HUES6 (cell line): ENCODE measurements at regions not wholly inside any gene's neighbourhood (a gene's known extent, or its start where the extent isn't known, plus 50 kb on each side); places are given as distances from the start of the nearest gene placed in this dataset.

Experiments
- H3K27ac ChIP-seq: 2 replicates; pipeline ENCODE4 v1.7.0; 2013; ENCODE audit warnings: low read depth, mild to moderate bottlenecking, low read length, inconsistent platforms
- H3K27me3 ChIP-seq: 2 replicates; pipeline ENCODE4 v1.6.1; 2013; ENCODE audit warnings: low read length; ENCODE audit not compliant: control insufficient read depth, insufficient read depth
- H3K36me3 ChIP-seq: 2 replicates; pipeline ENCODE4 v1.6.1; 2013; ENCODE audit warnings: low read length; ENCODE audit not compliant: control insufficient read depth, insufficient read depth
- H3K4me1 ChIP-seq: 2 replicates; pipeline ENCODE4 v1.6.1; 2013; ENCODE audit warnings: low read length; ENCODE audit not compliant: control insufficient read depth, insufficient read depth
- H3K4me3 ChIP-seq: 2 replicates; pipeline ENCODE4 v1.5.1; 2013; ENCODE audit warnings: low read depth, low read length
- H3K9ac ChIP-seq: one replicate; pipeline ENCODE4 v1.6.1; 2013; ENCODE audit warnings: mild to moderate bottlenecking, low read length
- H3K9me3 ChIP-seq: 2 replicates; pipeline ENCODE4 v1.6.1; 2013; ENCODE audit warnings: low read depth, low read length; ENCODE audit not compliant: control insufficient read depth, insufficient read depth

- H3K4me1 ChIP-seq: no peaks in the 10 kb centered on the region
- no peaks in the 10 kb centered on the region for H3K36me3 ChIP-seq
- H3K27ac ChIP-seq: no peak overlapping the region
- no peak overlapping the region for H3K9ac ChIP-seq
- no peak overlapping the region for H3K4me3 ChIP-seq
- H3K9me3 ChIP-seq: peaks cover 2% of the 10 kb centered on the region; the same call in 1 of the 2 replicates
- no peaks in the 10 kb centered on the region for H3K27me3 ChIP-seq
Measured at GRCh38 chr9:82313697-82314096, 325.1 kb downstream of the SPATA31D1 start.

- H3K4me1 ChIP-seq: no peaks in the 10 kb centered on the region
- H3K36me3 ChIP-seq: no peaks in the 10 kb centered on the region
- no peak overlapping the region for H3K4me3 ChIP-seq
- no peak overlapping the region for H3K27ac ChIP-seq
- no peaks in the 10 kb centered on the region for H3K27me3 ChIP-seq
- H3K9me3 ChIP-seq: no peaks in the 10 kb centered on the region
- H3K9ac ChIP-seq: no peak overlapping the region
Measured at GRCh38 chr9:82320566-82320965, 332.0 kb downstream of the SPATA31D1 start.

GRCh38 chr9:82325907-82326306, 337.3 kb downstream of the SPATA31D1 start:
- Histone ChIP-seq H3K36me3 (no peaks in the 10 kb centered on the region), H3K9ac (no peak overlapping the region), H3K27ac (no peak overlapping the region), H3K9me3 (0 out of 2 replicates have a peak, but pooled peaks cover 2% of the 10 kb centered on the region), H3K4me1 (no peaks in the 10 kb centered on the region), H3K4me3 (no peak overlapping the region), H3K27me3 (no peaks in the 10 kb centered on the region)

- Histone ChIP-seq H3K9ac (no peak overlapping the region), H3K4me1 (no peaks in the 10 kb centered on the region), H3K36me3 (no peaks in the 10 kb centered on the region), H3K27me3 (no peaks in the 10 kb centered on the region), H3K9me3 (0 out of 2 replicates have a peak, but pooled peaks cover 2% of the 10 kb centered on the region), H3K27ac (no peak overlapping the region), H3K4me3 (no peak overlapping the region)
Measured at GRCh38 chr9:82327641-82328040, 339.1 kb downstream of the SPATA31D1 start.

- no peaks in the 10 kb centered on the region for H3K36me3 ChIP-seq
- no peak overlapping the region for H3K4me3 ChIP-seq
- H3K9ac ChIP-seq: no peak overlapping the region
- no peaks in the 10 kb centered on the region for H3K27me3 ChIP-seq
- H3K9me3 ChIP-seq: 0 out of 2 replicates have a peak, but pooled peaks cover under 1% of the 10 kb centered on the region
- no peak overlapping the region for H3K27ac ChIP-seq
- no peaks in the 10 kb centered on the region for H3K4me1 ChIP-seq
Measured at GRCh38 chr9:82331079-82331478, 342.5 kb downstream of the SPATA31D1 start.

GRCh38 chr9:82332018-82332773, 343.6 kb downstream of the SPATA31D1 start:
- Histone ChIP-seq H3K27ac (no peak overlapping the region), H3K36me3 (no peaks in the 10 kb centered on the region), H3K27me3 (no peaks in the 10 kb centered on the region), H3K9me3 (no peaks in the 10 kb centered on the region), H3K4me1 (no peaks in the 10 kb centered on the region), H3K9ac (no peak overlapping the region), H3K4me3 (no peak overlapping the region)

- H3K9ac ChIP-seq: no peak overlapping the region
- H3K36me3 ChIP-seq: no peaks in the 10 kb centered on the region
- no peaks in the 10 kb centered on the region for H3K9me3 ChIP-seq
- H3K27ac ChIP-seq: no peak overlapping the region
- H3K4me3 ChIP-seq: no peak overlapping the region
- H3K27me3 ChIP-seq: no peaks in the 10 kb centered on the region
- H3K4me1 ChIP-seq: no peaks in the 10 kb centered on the region
Measured at GRCh38 chr9:82332774-82333152, 344.2 kb downstream of the SPATA31D1 start.

- Histone ChIP-seq H3K27ac (no peak overlapping the region), H3K27me3 (no peaks in the 10 kb centered on the region), H3K9ac (no peak overlapping the region), H3K4me3 (no peak overlapping the region), H3K9me3 (no peaks in the 10 kb centered on the region), H3K36me3 (no peaks in the 10 kb centered on the region), H3K4me1 (no peaks in the 10 kb centered on the region)
Measured at GRCh38 chr9:82333671-82334070, 345.1 kb downstream of the SPATA31D1 start.

- H3K4me1 ChIP-seq: no peaks in the 10 kb centered on the region
- H3K36me3 ChIP-seq: no peaks in the 10 kb centered on the region
- no peaks in the 10 kb centered on the region for H3K9me3 ChIP-seq
- no peak overlapping the region for H3K27ac ChIP-seq
- H3K27me3 ChIP-seq: no peaks in the 10 kb centered on the region
- H3K9ac ChIP-seq: no peak overlapping the region
- no peak overlapping the region for H3K4me3 ChIP-seq
Measured at GRCh38 chr9:82334286-82334685, 345.7 kb downstream of the SPATA31D1 start.

GRCh38 chr9:82337351-82337750, 348.8 kb downstream of the SPATA31D1 start:
- Histone ChIP-seq H3K27me3 (no peaks in the 10 kb centered on the region), H3K27ac (no peak overlapping the region), H3K9ac (no peak overlapping the region), H3K9me3 (no peaks in the 10 kb centered on the region), H3K4me3 (no peak overlapping the region), H3K4me1 (no peaks in the 10 kb centered on the region), H3K36me3 (no peaks in the 10 kb centered on the region)

- Histone ChIP-seq H3K36me3 (no peaks in the 10 kb centered on the region), H3K9me3 (peaks cover 29% of the 10 kb centered on the region), H3K4me1 (no peaks in the 10 kb centered on the region), H3K27ac (no peak overlapping the region), H3K27me3 (no peaks in the 10 kb centered on the region), H3K4me3 (no peak overlapping the region), H3K9ac (no peak overlapping the region)
Measured at GRCh38 chr9:82342046-82342445, 353.5 kb downstream of the SPATA31D1 start.
